HUES48 (cell line): ENCODE measurements at regions not wholly inside any gene's neighbourhood (a gene's known extent, or its start where the extent isn't known, plus 50 kb on each side); places are given as distances from the start of the nearest gene placed in this dataset.
"Not testable (repeated sequence)": the region's sequence is repeated elsewhere in the genome, so short reads cannot be mapped to it uniquely, and the experiment has no call there.

Experiments
- H3K27ac ChIP-seq: one replicate; pipeline ENCODE4 v1.7.0; 2013; ENCODE audit warnings: low read depth, low read length, inconsistent platforms
- H3K27me3 ChIP-seq: 2 replicates; pipeline ENCODE4 v1.6.1; 2013; ENCODE audit warnings: mild to moderate bottlenecking, low read length; ENCODE audit not compliant: control insufficient read depth, insufficient read depth
- H3K36me3 ChIP-seq: 2 replicates; pipeline ENCODE4 v1.6.1; 2013; ENCODE audit warnings: low read length; ENCODE audit not compliant: control insufficient read depth, insufficient read depth
- H3K4me1 ChIP-seq: 2 replicates; pipeline ENCODE4 v1.6.1; 2013; ENCODE audit warnings: mild to moderate bottlenecking, low read length; ENCODE audit not compliant: control insufficient read depth, insufficient read depth
- H3K4me3 ChIP-seq: 2 replicates; pipeline ENCODE4 v1.5.1; 2013; ENCODE audit warnings: mild to moderate bottlenecking, low read depth, low read length
- H3K9ac ChIP-seq: 2 replicates; pipeline ENCODE4 v1.6.1; 2013; ENCODE audit warnings: mild to moderate bottlenecking, low read depth, low read length, moderate library complexity
- H3K9me3 ChIP-seq: 2 replicates; pipeline ENCODE4 v1.6.1; 2013; ENCODE audit warnings: low read length; ENCODE audit not compliant: control insufficient read depth, insufficient read depth

GRCh38 chr5:45779874-45780671 is 83.9 kb upstream of the HCN1 start:
- Histone ChIP-seq H3K36me3 (no peaks in the 10 kb centered on the region), H3K4me3 (no peak overlapping the region), H3K27ac (no peak overlapping the region), H3K27me3 (no peaks in the 10 kb centered on the region), H3K9ac (no peak overlapping the region), H3K4me1 (no peaks in the 10 kb centered on the region), H3K9me3 (peaks cover 19% of the 10 kb centered on the region)

GRCh38 chr5:45774528-45774927 is 78.3 kb upstream of the HCN1 start:
- H3K9ac ChIP-seq: no peak overlapping the region
- H3K27me3 ChIP-seq: no peaks in the 10 kb centered on the region
- no peaks in the 10 kb centered on the region for H3K4me1 ChIP-seq
- no peaks in the 10 kb centered on the region for H3K36me3 ChIP-seq
- no peak overlapping the region for H3K27ac ChIP-seq
- H3K9me3 ChIP-seq: peaks cover 6% of the 10 kb centered on the region; the same call in 1 of the 2 replicates
- H3K4me3 ChIP-seq: no peak overlapping the region

GRCh38 chr5:45772402-45772801 is 76.2 kb upstream of the HCN1 start:
- no peaks in the 10 kb centered on the region for H3K36me3 ChIP-seq
- no peak overlapping the region for H3K27ac ChIP-seq
- H3K9ac ChIP-seq: no peak overlapping the region
- H3K9me3 ChIP-seq: peaks cover 4% of the 10 kb centered on the region; the same call in 1 of the 2 replicates
- no peaks in the 10 kb centered on the region for H3K4me1 ChIP-seq
- no peaks in the 10 kb centered on the region for H3K27me3 ChIP-seq
- H3K4me3 ChIP-seq: no peak overlapping the region

GRCh38 chr5:45765561-45765960 is 69.4 kb upstream of the HCN1 start:
- Histone ChIP-seq H3K27ac (no peak overlapping the region), H3K9me3 (peaks cover 15% of the 10 kb centered on the region; the same call in 1 of the 2 replicates), H3K4me1 (no peaks in the 10 kb centered on the region), H3K27me3 (no peaks in the 10 kb centered on the region), H3K4me3 (no peak overlapping the region), H3K36me3 (no peaks in the 10 kb centered on the region), H3K9ac (no peak overlapping the region)

- Histone ChIP-seq H3K9me3 (peaks cover 15% of the 10 kb centered on the region), H3K27me3 (no peaks in the 10 kb centered on the region), H3K36me3 (no peaks in the 10 kb centered on the region), H3K4me1 (no peaks in the 10 kb centered on the region), H3K27ac (no peak overlapping the region), H3K4me3 (no peak overlapping the region), H3K9ac (no peak overlapping the region)
Measured at GRCh38 chr5:45750574-45750973, 54.4 kb upstream of the HCN1 start.

- H3K4me3 ChIP-seq, H3K36me3 ChIP-seq, H3K4me1 ChIP-seq, H3K27ac ChIP-seq, H3K9ac ChIP-seq, H3K27me3 ChIP-seq: not testable (repeated sequence)
- H3K9me3 ChIP-seq: peaks cover 15% of the 10 kb centered on the region
Measured at GRCh38 chr5:45748511-45748910, 52.3 kb upstream of the HCN1 start.
